ENCODE measurements at regions not wholly inside any gene's neighbourhood (a gene's known extent, or its start where the extent isn't known, plus 50 kb on each side); places are given as distances from the start of the nearest gene placed in this dataset.

DNA sequence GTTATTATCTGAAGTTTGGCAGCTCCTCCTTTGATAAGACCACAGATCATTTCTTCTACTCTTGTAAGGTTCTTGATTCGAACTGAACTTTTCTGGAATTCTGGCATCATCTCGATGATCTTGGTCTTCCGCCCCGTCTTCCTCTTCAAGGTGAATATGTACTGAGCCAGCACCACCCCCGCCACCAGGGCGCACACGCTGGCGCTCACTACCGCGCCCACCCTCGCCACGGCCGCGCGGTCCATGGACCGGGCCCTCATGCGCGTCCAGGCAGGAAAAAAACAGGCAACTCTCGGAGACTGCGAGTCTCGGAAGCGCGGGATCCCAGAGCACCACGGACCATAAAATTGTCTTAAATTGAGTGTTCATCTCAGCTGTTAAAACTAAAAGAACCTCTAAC, 458.4 kb upstream of the NDST3 start:
- RAD21 ChIA-PET (ENCODE audit: low non-redundant PET in 1 of 2, low total read pairs in 2 of 2, uncharacterized antibody in 2 of 2, unreplicated experiment in 2 of 2): no interaction called here

DNA sequence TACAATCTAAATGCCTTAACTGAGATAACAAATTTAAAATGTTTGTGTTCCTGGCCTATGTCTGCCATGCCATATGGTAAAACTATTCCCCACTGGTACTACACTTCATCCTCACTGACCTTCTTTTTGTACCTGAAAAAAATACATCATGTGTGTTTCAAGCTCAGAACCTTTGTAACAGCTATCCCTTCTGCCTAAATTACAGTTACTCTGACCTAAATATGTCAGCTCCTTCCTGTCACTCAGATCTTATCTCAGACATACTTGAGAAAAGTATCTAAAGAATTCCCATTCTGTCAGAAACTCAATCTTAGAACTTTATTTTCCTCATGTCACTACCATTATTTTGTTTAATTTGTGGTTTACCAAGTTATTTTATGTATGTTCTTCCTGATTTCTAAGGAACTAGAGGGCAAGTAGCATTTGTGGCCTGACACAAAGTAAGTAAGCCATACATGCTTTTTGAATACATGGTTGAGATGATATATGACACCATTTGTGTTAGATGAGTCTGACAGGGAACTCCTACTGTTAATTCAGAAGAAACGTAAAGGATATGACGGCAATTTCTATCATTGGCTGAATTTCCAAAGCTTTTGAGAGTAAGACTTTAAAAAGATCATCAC, 456.5 kb upstream of the NDST3 start:
- ChIA-PET CTCF (no interaction called here), RAD21 (ENCODE audit: low non-redundant PET in 1 of 2, low total read pairs in 2 of 2, uncharacterized antibody in 2 of 2, unreplicated experiment in 2 of 2) (no interaction called here), POLR2A (no interaction called here)
- DNase-seq (ENCODE audit: low read depth, low spot score) (no peak), ATAC-seq (no peak)
- no peaks in the 10 kb centered on the region for H3K9me2 ChIP-seq (ENCODE audit: insufficient read depth)
- no peak overlapping the region for H2AFZ ChIP-seq (ENCODE audit: low read depth, low read length, poor library complexity, severe bottlenecking)
- H3K79me2 ChIP-seq (ENCODE audit: insufficient read depth, low read length): no peaks in the 10 kb centered on the region
- BruUV-seq (replicated peaks): no TSS peak
- no peak overlapping the region for H3K27ac ChIP-seq (ENCODE audit: low read depth, low read length)
- no peaks in the 10 kb centered on the region for H3K36me3 ChIP-seq (ENCODE audit: control insufficient read depth in 1 of 2, insufficient read depth in 2 of 2, low read length in 2 of 2)
- H3K9me3 ChIP-seq (ENCODE audit: control insufficient read depth in 1 of 2, insufficient read depth in 1 of 2, low read depth in 1 of 2, low read length in 2 of 2): no peaks in the 10 kb centered on the region
- intact Hi-C loops (cut with micrococcal nuclease): no loop called here
- no peaks in the 10 kb centered on the region for H3K4me1 ChIP-seq (ENCODE audit: control insufficient read depth in 1 of 2, insufficient read depth in 2 of 2, low read length in 2 of 2)
- H3K4me3 ChIP-seq (replicated peaks in 1 of 2; ENCODE audit: low read depth in 1 of 2, low read length in 2 of 2): no peak overlapping the region
- H3K4me2 ChIP-seq (ENCODE audit: low read length): no peak overlapping the region
- no peaks in the 10 kb centered on the region for H3K27me3 ChIP-seq (ENCODE audit: insufficient read depth, low read length)
- H3K9ac ChIP-seq (ENCODE audit: low read length): no peak overlapping the region
- H4K20me1 ChIP-seq (ENCODE audit: insufficient read depth): no peaks in the 10 kb centered on the region
- no peak for TF ChIP-seq POLR2AphosphoS5 (IDR thresholded peaks at IDR 0.05; ENCODE audit: low read depth, low read length)
- no peak for TF ChIP-seq RAD21 (IDR thresholded peaks at IDR 0.05; ENCODE audit: low read depth)
- TF ChIP-seq MAX (IDR thresholded peaks at IDR 0.05): no peak
- TF ChIP-seq FOSL1 (IDR thresholded peaks at IDR 0.05; ENCODE audit: low read depth): no peak
- TF ChIP-seq POLR2A (IDR thresholded peaks at IDR 0.05; ENCODE audit: borderline replicate concordance, extremely low read depth, insufficient read depth, insufficient read length): no peak
- TF ChIP-seq EZH2phosphoT487 (IDR thresholded peaks at IDR 0.05; ENCODE audit: borderline replicate concordance): no peak
- TF ChIP-seq EGR1 (IDR thresholded peaks at IDR 0.05; ENCODE audit: low read depth): no peak
- TF ChIP-seq, protein P1, sequence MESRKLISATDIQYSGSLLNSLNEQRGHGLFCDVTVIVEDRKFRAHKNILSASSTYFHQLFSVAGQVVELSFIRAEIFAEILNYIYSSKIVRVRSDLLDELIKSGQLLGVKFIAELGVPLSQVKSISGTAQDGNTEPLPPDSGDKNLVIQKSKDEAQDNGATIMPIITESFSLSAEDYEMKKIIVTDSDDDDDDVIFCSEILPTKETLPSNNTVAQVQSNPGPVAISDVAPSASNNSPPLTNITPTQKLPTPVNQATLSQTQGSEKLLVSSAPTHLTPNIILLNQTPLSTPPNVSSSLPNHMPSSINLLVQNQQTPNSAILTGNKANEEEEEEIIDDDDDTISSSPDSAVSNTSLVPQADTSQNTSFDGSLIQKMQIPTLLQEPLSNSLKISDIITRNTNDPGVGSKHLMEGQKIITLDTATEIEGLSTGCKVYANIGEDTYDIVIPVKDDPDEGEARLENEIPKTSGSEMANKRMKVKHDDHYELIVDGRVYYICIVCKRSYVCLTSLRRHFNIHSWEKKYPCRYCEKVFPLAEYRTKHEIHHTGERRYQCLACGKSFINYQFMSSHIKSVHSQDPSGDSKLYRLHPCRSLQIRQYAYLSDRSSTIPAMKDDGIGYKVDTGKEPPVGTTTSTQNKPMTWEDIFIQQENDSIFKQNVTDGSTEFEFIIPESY (IDR thresholded peaks at IDR 0.05; ENCODE audit: extremely low read depth, insufficient replicate concordance, low read length): no peak
- TF ChIP-seq YY1 (IDR thresholded peaks at IDR 0.05; ENCODE audit: extremely low read depth, insufficient replicate concordance, low read depth, low read length): no peak
- no peak for TF ChIP-seq REST (IDR thresholded peaks at IDR 0.05; ENCODE audit: low read depth)

More for the DNA sequence above, 458.4 kb upstream of the NDST3 start:
- no peak overlapping the region for H3K4me3 ChIP-seq (replicated peaks in 1 of 2; ENCODE audit: low read depth in 1 of 2, low read length in 2 of 2)
- no peaks in the 10 kb centered on the region for H3K4me1 ChIP-seq (ENCODE audit: control insufficient read depth in 1 of 2, insufficient read depth in 2 of 2, low read length in 2 of 2)
- no peaks in the 10 kb centered on the region for H4K20me1 ChIP-seq (ENCODE audit: insufficient read depth)
- H3K9me2 ChIP-seq (ENCODE audit: insufficient read depth): no peaks in the 10 kb centered on the region
- no peak overlapping the region for H3K9ac ChIP-seq (ENCODE audit: low read length)
- POLR2A ChIA-PET: no interaction called here
- intact Hi-C loops (cut with micrococcal nuclease): no loop called here
- no peak for DNase-seq (ENCODE audit: low read depth, low spot score)
- no peak overlapping the region for H3K27ac ChIP-seq (ENCODE audit: low read depth, low read length)
- no peak overlapping the region for H3K4me2 ChIP-seq (ENCODE audit: low read length)
- CTCF ChIA-PET: no interaction called here
- no peaks in the 10 kb centered on the region for H3K27me3 ChIP-seq (ENCODE audit: insufficient read depth, low read length)
- TF ChIP-seq CEBPB (IDR thresholded peaks at IDR 0.05; ENCODE audit: low read depth) (no peak), EGR1 (IDR thresholded peaks at IDR 0.05; ENCODE audit: low read depth) (no peak), SP1 (IDR thresholded peaks at IDR 0.05; ENCODE audit: low read depth) (no peak), YY1 (IDR thresholded peaks at IDR 0.05; ENCODE audit: extremely low read depth, insufficient replicate concordance, low read depth, low read length) (no peak), ELF1 (IDR thresholded peaks at IDR 0.05; ENCODE audit: borderline replicate concordance, low read depth) (no peak), ZFX (IDR thresholded peaks at IDR 0.05) (no peak)
- no TSS peak for BruUV-seq (replicated peaks)
- ATAC-seq: no peak
- H3K9me3 ChIP-seq (ENCODE audit: control insufficient read depth in 1 of 2, insufficient read depth in 1 of 2, low read depth in 1 of 2, low read length in 2 of 2): no peaks in the 10 kb centered on the region
- no peak overlapping the region for H2AFZ ChIP-seq (ENCODE audit: low read depth, low read length, poor library complexity, severe bottlenecking)
- H3K79me2 ChIP-seq (ENCODE audit: insufficient read depth, low read length): no peaks in the 10 kb centered on the region
- no peaks in the 10 kb centered on the region for H3K36me3 ChIP-seq (ENCODE audit: control insufficient read depth in 1 of 2, insufficient read depth in 2 of 2, low read length in 2 of 2)

All from HCT116 (cell line).